A549 (cell line): ENCODE measurements at regions not wholly inside any gene's neighbourhood (a gene's known extent, or its start where the extent isn't known, plus 50 kb on each side); places are given as distances from the start of the nearest gene placed in this dataset.

Experiments used
- BHLHE40 ChIP-seq: IDR thresholded peaks from 2 replicates; pipeline ENCODE4 v1.6.1; 2012; ENCODE audit warnings: low read depth, low read length, inconsistent platforms
- POLR2A ChIP-seq: IDR thresholded peaks from 2 replicates; pipeline ENCODE4 v1.6.1; 2012; ENCODE audit warnings: mild to moderate bottlenecking, low read length
- POLR2AphosphoS2 ChIP-seq: conservative IDR thresholded peaks from 2 replicates; pipeline ENCODE4 v1.6.1; 2012; ENCODE audit warnings: low read length, improper control_type of control experiment, inconsistent platforms
- RAD21 ChIP-seq, 2 experiments: fragments of >200 bp in 1 of 2; sonication (Bioruptor Twin) in 1 of 2; formaldehyde crosslinking in 1 of 2; IDR thresholded peaks in 1 of 2; conservative IDR thresholded peaks in 1 of 2; 2 replicates in 1 of 2; 3 replicates in 1 of 2; pipeline ENCODE4 v1.6.1; 2012 to 2018; ENCODE audit warnings: inconsistent platforms in 1 of 2
- TF ChIP-seq, protein P1 (sequence below): fragments of >200 bp; sonication (Bioruptor Twin); formaldehyde crosslinking; IDR thresholded peaks from 3 replicates; pipeline ENCODE4 v1.5.1; 2016

- TF ChIP-seq POLR2A = no peak
- no peak for TF ChIP-seq RAD21 (conservative IDR thresholded peaks at IDR 0.05 in 1 of 2, IDR thresholded peaks at IDR 0.05 in 1 of 2)
- TF ChIP-seq, protein P1, sequence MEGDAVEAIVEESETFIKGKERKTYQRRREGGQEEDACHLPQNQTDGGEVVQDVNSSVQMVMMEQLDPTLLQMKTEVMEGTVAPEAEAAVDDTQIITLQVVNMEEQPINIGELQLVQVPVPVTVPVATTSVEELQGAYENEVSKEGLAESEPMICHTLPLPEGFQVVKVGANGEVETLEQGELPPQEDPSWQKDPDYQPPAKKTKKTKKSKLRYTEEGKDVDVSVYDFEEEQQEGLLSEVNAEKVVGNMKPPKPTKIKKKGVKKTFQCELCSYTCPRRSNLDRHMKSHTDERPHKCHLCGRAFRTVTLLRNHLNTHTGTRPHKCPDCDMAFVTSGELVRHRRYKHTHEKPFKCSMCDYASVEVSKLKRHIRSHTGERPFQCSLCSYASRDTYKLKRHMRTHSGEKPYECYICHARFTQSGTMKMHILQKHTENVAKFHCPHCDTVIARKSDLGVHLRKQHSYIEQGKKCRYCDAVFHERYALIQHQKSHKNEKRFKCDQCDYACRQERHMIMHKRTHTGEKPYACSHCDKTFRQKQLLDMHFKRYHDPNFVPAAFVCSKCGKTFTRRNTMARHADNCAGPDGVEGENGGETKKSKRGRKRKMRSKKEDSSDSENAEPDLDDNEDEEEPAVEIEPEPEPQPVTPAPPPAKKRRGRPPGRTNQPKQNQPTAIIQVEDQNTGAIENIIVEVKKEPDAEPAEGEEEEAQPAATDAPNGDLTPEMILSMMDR = no peak
- TF ChIP-seq BHLHE40 = no peak
- no peak for TF ChIP-seq POLR2AphosphoS2
These were observed 1055.4 kb upstream of the AMELY start for GRCh38 chrY:7966916-7967315.
